Brain microvascular endothelial cell (primary cell): ENCODE measurements at regions not wholly inside any gene's neighbourhood (a gene's known extent, or its start where the extent isn't known, plus 50 kb on each side); places are given as distances from the start of the nearest gene placed in this dataset.

Source experiments
- DNase-seq: peaks from one replicate; pipeline ENCODE4 v3.0.0-alpha.2; 2020
- H3K27ac ChIP-seq: fragments of 250-450 bp; sonication (Bioruptor Pico); 2 replicates; pipeline ENCODE4 v1.5.1; 2020; ENCODE audit warnings: mild to moderate bottlenecking, moderate library complexity
- H3K27me3 ChIP-seq: fragments of 250-450 bp; sonication (Bioruptor Pico); replicated peaks from 2 replicates; pipeline ENCODE4 v1.5.1; 2020; ENCODE audit warnings: mild to moderate bottlenecking
- H3K36me3 ChIP-seq: fragments of 250-450 bp; sonication (Bioruptor Pico); replicated peaks from 2 replicates; pipeline ENCODE4 v1.5.1; 2020; ENCODE audit warnings: mild to moderate bottlenecking
- H3K4me3 ChIP-seq: 2 replicates; pipeline ENCODE4 v1.5.1; 2011; ENCODE audit warnings: low read depth, mild to moderate bottlenecking, control low read depth, low read length, moderate library complexity
- CTCF ChIP-seq: IDR thresholded peaks from 2 replicates; pipeline ENCODE4 v1.5.1; 2011; ENCODE audit warnings: low read depth, mild to moderate bottlenecking, moderate library complexity, low read length, control low read depth, inconsistent platforms; ENCODE audit errors: missing control alignments
- in situ Hi-C: cut with HindIII; loops from 2 replicates; pipeline ENCODE4 v1.10.0; 2017; ENCODE audit warnings: low sequenced_read_pairs, low pct_ligation_motif_present

- in situ Hi-C loops, result no loop called here
- Histone ChIP-seq H3K4me3 (no peak overlapping the region), H3K36me3 (no peaks in the 10 kb centered on the region), H3K27ac (no peak overlapping the region), H3K27me3 (no peaks in the 10 kb centered on the region)
- no peak for TF ChIP-seq CTCF
- DNase-seq, result no peak
These were observed 961.7 kb downstream of the NTRK3 start for GRCh38 chr15:87294854-87295253.

- Histone ChIP-seq H3K4me3 (no peak overlapping the region), H3K27ac (no peak overlapping the region), H3K27me3 (no peaks in the 10 kb centered on the region), H3K36me3 (no peaks in the 10 kb centered on the region)
- in situ Hi-C loops, result no loop called here
- TF ChIP-seq CTCF, result no peak
- no peak for DNase-seq
These were observed 963.5 kb downstream of the NTRK3 start for GRCh38 chr15:87293031-87293430.

GRCh38 chr15:87287156-87287555 lies 969.4 kb downstream of the NTRK3 start:
- Histone ChIP-seq H3K36me3 (no peaks in the 10 kb centered on the region), H3K4me3 (no peak overlapping the region), H3K27me3 (no peaks in the 10 kb centered on the region), H3K27ac (no peak overlapping the region)
- no peak for TF ChIP-seq CTCF
- in situ Hi-C loops, result no loop called here
- peak; percentile 20 for DNase-seq

GRCh38 chr15:87269566-87269965 lies 987.0 kb downstream of the NTRK3 start:
- no peak for DNase-seq

GRCh38 chr15:87268675-87269074 lies 987.9 kb downstream of the NTRK3 start:
- in situ Hi-C loops, result no loop called here
- H3K27me3 ChIP-seq, result no peaks in the 10 kb centered on the region
- TF ChIP-seq CTCF, result no peak
- no peak for DNase-seq
- no peaks in the 10 kb centered on the region for H3K36me3 ChIP-seq
- H3K4me3 ChIP-seq, result no peak overlapping the region
- H3K27ac ChIP-seq, result no peak overlapping the region

More at GRCh38 chr15:87269566-87269965, 987.0 kb downstream of the NTRK3 start:
- no peak overlapping the region for H3K4me3 ChIP-seq
- no peaks in the 10 kb centered on the region for H3K27me3 ChIP-seq
- H3K27ac ChIP-seq, result no peak overlapping the region
- H3K36me3 ChIP-seq, result no peaks in the 10 kb centered on the region
- in situ Hi-C loops, result no loop called here
- no peak for TF ChIP-seq CTCF

- Histone ChIP-seq H3K27ac (no peak overlapping the region), H3K4me3 (no peak overlapping the region), H3K27me3 (no peaks in the 10 kb centered on the region), H3K36me3 (no peaks in the 10 kb centered on the region)
- in situ Hi-C loops, result no loop called here
- peak; percentile 24 for DNase-seq
- TF ChIP-seq CTCF, result no peak
These were observed 988.7 kb downstream of the NTRK3 start for GRCh38 chr15:87267798-87268197.
